NB4 (cell line): ENCODE measurements at regions not wholly inside any gene's neighbourhood (a gene's known extent, or its start where the extent isn't known, plus 50 kb on each side); places are given as distances from the start of the nearest gene placed in this dataset.

Experiments used
- CTCF ChIP-seq: IDR thresholded peaks from one replicate; pipeline ENCODE4 v1.5.1; 2012; ENCODE audit warnings: low read depth, low read length
- MAX ChIP-seq: IDR thresholded peaks from 2 replicates; pipeline ENCODE4 v1.6.1; 2011; ENCODE audit warnings: low read depth, low read length
- MYC ChIP-seq: IDR thresholded peaks from 2 replicates; pipeline ENCODE4 v1.6.1; 2011; ENCODE audit warnings: low read depth, low read length
- POLR2A ChIP-seq: IDR thresholded peaks from 2 replicates; pipeline ENCODE4 v1.6.1; 2011; ENCODE audit warnings: mild to moderate bottlenecking; ENCODE audit not compliant: insufficient read length; ENCODE audit errors: extremely low read depth

GRCh38 chr12:4189721-4190120, 83.8 kb upstream of the CCND2 start:
- TF ChIP-seq MAX (no peak), POLR2A (no peak), CTCF (no peak), MYC (no peak)
